ENCODE measurements at regions not wholly inside any gene's neighbourhood (a gene's known extent, or its start where the extent isn't known, plus 50 kb on each side); places are given as distances from the start of the nearest gene placed in this dataset.

GRCh38 chr11:116641561-116642045 is 131.2 kb downstream of the BUD13 start:
- Histone ChIP-seq H2AFZ (ENCODE audit: insufficient read depth, low read depth, low read length, poor library complexity, severe bottlenecking) (no peak overlapping the region), H4K20me1 (ENCODE audit: insufficient read depth, low read length) (no peaks in the 10 kb centered on the region), H3K9me3 (replicated peaks in 1 of 2; ENCODE audit: control insufficient read depth in 1 of 2, insufficient read depth in 1 of 2, low read length in 2 of 2) (no peaks in the 10 kb centered on the region), H3K27ac (ENCODE audit: low read depth in 1 of 2, low read length in 2 of 2) (no peak overlapping the region), H3K4me3 (replicated peaks in 1 of 3; ENCODE audit: low read depth in 2 of 3, low read length in 3 of 3) (no peak overlapping the region), H3K9ac (ENCODE audit: insufficient read depth, low read length, poor library complexity, severe bottlenecking) (no peak overlapping the region), H3K79me2 (ENCODE audit: insufficient read depth, low read length) (no peaks in the 10 kb centered on the region), H3K36me3 (replicated peaks in 1 of 2; ENCODE audit: control insufficient read depth in 1 of 2, insufficient read depth in 2 of 2, low read length in 2 of 2) (no peaks in the 10 kb centered on the region), H3K4me2 (replicated peaks; ENCODE audit: extremely low read depth, low read length, poor library complexity, severe bottlenecking) (no peak overlapping the region), H3K4me1 (ENCODE audit: control insufficient read depth in 1 of 2, insufficient read depth in 2 of 2, low read length in 2 of 2) (no peaks in the 10 kb centered on the region), H3K27me3 (ENCODE audit: control insufficient read depth in 2 of 2, insufficient read depth in 2 of 2, low read length in 2 of 2) (no peaks in the 10 kb centered on the region)
- 37% methylated on average over 11 of the region's 11 CpGs for WGBS (ENCODE audit: insufficient coverage)
- H3K27me3 Mint-ChIP-seq (ENCODE audit: low read depth in 3 of 3): peaks cover 0 to 3% (median 2%) of the 10 kb centered on the region in 3 donors
- no peak overlapping the region for H3K4me3 Mint-ChIP-seq
- DNase-seq: no peak
- TF ChIP-seq, protein P1, sequence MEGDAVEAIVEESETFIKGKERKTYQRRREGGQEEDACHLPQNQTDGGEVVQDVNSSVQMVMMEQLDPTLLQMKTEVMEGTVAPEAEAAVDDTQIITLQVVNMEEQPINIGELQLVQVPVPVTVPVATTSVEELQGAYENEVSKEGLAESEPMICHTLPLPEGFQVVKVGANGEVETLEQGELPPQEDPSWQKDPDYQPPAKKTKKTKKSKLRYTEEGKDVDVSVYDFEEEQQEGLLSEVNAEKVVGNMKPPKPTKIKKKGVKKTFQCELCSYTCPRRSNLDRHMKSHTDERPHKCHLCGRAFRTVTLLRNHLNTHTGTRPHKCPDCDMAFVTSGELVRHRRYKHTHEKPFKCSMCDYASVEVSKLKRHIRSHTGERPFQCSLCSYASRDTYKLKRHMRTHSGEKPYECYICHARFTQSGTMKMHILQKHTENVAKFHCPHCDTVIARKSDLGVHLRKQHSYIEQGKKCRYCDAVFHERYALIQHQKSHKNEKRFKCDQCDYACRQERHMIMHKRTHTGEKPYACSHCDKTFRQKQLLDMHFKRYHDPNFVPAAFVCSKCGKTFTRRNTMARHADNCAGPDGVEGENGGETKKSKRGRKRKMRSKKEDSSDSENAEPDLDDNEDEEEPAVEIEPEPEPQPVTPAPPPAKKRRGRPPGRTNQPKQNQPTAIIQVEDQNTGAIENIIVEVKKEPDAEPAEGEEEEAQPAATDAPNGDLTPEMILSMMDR (IDR thresholded peaks at IDR 0.05): peak; percentile 40
- intact Hi-C loops (cut with micrococcal nuclease): no loop called here
- H3K27ac Mint-ChIP-seq: no peak overlapping the region
- H3K9me3 Mint-ChIP-seq: peaks cover 0 to 2% (median 0%) of the 10 kb centered on the region in 7 donors
- no peaks in the 10 kb centered on the region for H3K36me3 Mint-ChIP-seq
- no peaks in the 10 kb centered on the region for H3K4me1 Mint-ChIP-seq

DNA sequence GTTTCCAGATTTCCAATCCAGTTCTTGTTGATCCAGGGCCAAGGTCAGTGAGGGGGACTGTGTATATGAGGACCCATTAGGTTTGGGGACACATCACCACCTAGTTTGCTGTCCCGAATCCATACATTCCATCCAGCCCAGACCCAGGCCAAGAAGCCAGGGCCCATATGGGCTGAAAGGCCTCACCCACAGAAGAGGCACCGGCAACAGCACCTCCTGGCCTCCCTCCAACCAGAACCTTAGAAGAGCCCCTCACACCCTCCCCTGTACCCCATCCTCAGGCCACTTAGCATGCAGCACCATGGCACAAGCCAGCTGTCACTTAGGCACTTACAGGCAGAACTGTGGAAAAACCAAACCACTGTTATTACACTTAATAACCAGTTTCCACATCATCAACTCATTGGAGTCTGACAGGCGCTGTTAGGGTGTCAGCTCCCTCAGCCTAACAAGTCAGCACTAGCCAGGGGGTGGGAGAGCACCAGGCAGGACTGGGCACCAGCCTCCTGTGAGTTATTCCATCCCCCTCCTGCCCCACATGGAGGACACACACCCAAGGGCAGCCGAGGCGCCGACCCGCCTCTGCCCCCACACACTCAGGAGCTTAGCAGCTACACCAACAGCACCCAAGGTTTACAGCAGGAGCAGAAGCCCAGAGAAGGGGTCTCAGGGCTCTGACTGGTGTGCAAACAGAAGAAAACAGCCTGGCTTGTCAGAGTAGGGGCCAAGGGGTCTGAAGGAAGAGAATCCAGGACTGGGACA is 132.0 kb downstream of the BUD13 start:
- no peak for DNase-seq
- Histone ChIP-seq H3K9ac (ENCODE audit: insufficient read depth, low read length, poor library complexity, severe bottlenecking) (no peak overlapping the region), H3K27me3 (ENCODE audit: control insufficient read depth in 2 of 2, insufficient read depth in 2 of 2, low read length in 2 of 2) (no peaks in the 10 kb centered on the region), H2AFZ (ENCODE audit: insufficient read depth, low read depth, low read length, poor library complexity, severe bottlenecking) (no peak overlapping the region), H3K9me3 (replicated peaks in 1 of 2; ENCODE audit: control insufficient read depth in 1 of 2, insufficient read depth in 1 of 2, low read length in 2 of 2) (no peaks in the 10 kb centered on the region), H4K20me1 (ENCODE audit: insufficient read depth, low read length) (no peaks in the 10 kb centered on the region), H3K79me2 (ENCODE audit: insufficient read depth, low read length) (no peaks in the 10 kb centered on the region), H3K36me3 (replicated peaks in 1 of 2; ENCODE audit: control insufficient read depth in 1 of 2, insufficient read depth in 2 of 2, low read length in 2 of 2) (no peaks in the 10 kb centered on the region), H3K4me3 (replicated peaks in 1 of 3; ENCODE audit: low read depth in 2 of 3, low read length in 3 of 3) (no peak overlapping the region), H3K4me2 (replicated peaks; ENCODE audit: extremely low read depth, low read length, poor library complexity, severe bottlenecking) (no peak overlapping the region), H3K4me1 (ENCODE audit: control insufficient read depth in 1 of 2, insufficient read depth in 2 of 2, low read length in 2 of 2) (no peaks in the 10 kb centered on the region), H3K27ac (ENCODE audit: low read depth in 1 of 2, low read length in 2 of 2) (no peak overlapping the region)
- Mint-ChIP-seq H3K4me1 (no peaks in the 10 kb centered on the region), H3K27ac (no peak overlapping the region), H3K36me3 (no peaks in the 10 kb centered on the region), H3K4me3 (no peak overlapping the region), H3K9me3 (peaks cover 0 to 4% (median 0%) of the 10 kb centered on the region in 7 donors), H3K27me3 (ENCODE audit: low read depth in 3 of 3) (peaks cover 0 to 3% (median 2%) of the 10 kb centered on the region in 3 donors)
- TF ChIP-seq, protein P1 (IDR thresholded peaks at IDR 0.05): no peak
- intact Hi-C loops (cut with micrococcal nuclease): no loop called here
- 94% methylated on average over 5 of the region's 7 CpGs for WGBS (ENCODE audit: insufficient coverage)

Measured in CD14-positive monocyte (primary cell).